Transverse colon (tissue), 4 donors: ENCODE measurements at regions not wholly inside any gene's neighbourhood (a gene's known extent, or its start where the extent isn't known, plus 50 kb on each side); places are given as distances from the start of the nearest gene placed in this dataset.

Experiments
- POLR2A ChIP-seq: fragments of 450-650 bp; IDR thresholded peaks from one replicate; pipeline ENCODE4 v1.6.1; 2016; ENCODE audit warnings: antibody characterized with exemption, mild to moderate bottlenecking, moderate library complexity
- POLR2AphosphoS5 ChIP-seq, 3 donors: sonication (generic); formaldehyde crosslinking; IDR thresholded peaks; one replicate each; pipeline ENCODE4 v1.6.1; 2016; ENCODE audit warnings: antibody characterized with exemption in 3 of 3
- TF ChIP-seq, protein P1 (sequence below), 5 experiments: fragments of 200-600 bp in 3 of 5; fragments of 450-650 bp in 2 of 5; sonication (generic) in 3 of 5; IDR thresholded peaks; 1 replicate in 2 of 5; 2 replicates in 3 of 5; pipeline ENCODE4 v1.5.1; 2016 to 2017; ENCODE audit warnings: antibody characterized with exemption in 5 of 5, inconsistent platforms in 3 of 5, mild to moderate bottlenecking in 2 of 5, moderate library complexity in 1 of 5

DNA sequence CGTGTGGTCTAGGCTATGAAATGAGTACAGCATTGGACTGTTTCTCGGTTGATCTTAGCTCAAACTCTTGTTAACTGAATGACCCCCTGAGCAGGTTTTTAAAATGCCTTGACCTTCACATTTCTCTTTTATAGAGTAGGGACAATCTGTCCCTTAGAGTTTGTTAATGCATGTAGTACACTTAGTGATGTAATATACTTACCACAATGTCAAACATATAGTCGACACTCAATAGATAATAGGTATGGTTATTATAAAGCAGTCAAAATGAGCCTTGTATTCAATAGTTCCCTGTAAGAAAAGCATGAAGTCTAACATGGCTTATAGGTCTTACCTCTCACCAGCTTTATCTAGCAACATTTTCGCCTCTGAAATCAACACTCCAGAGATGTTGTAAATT lies 161.0 kb upstream of the RUNX1 start:
- TF ChIP-seq, protein P1, sequence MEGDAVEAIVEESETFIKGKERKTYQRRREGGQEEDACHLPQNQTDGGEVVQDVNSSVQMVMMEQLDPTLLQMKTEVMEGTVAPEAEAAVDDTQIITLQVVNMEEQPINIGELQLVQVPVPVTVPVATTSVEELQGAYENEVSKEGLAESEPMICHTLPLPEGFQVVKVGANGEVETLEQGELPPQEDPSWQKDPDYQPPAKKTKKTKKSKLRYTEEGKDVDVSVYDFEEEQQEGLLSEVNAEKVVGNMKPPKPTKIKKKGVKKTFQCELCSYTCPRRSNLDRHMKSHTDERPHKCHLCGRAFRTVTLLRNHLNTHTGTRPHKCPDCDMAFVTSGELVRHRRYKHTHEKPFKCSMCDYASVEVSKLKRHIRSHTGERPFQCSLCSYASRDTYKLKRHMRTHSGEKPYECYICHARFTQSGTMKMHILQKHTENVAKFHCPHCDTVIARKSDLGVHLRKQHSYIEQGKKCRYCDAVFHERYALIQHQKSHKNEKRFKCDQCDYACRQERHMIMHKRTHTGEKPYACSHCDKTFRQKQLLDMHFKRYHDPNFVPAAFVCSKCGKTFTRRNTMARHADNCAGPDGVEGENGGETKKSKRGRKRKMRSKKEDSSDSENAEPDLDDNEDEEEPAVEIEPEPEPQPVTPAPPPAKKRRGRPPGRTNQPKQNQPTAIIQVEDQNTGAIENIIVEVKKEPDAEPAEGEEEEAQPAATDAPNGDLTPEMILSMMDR (IDR thresholded peaks at IDR 0.05), result no peak
- TF ChIP-seq POLR2A (no peak), POLR2AphosphoS5 (IDR thresholded peaks at IDR 0.05) (no peak)
